ENCODE measurements at regions not wholly inside any gene's neighbourhood (a gene's known extent, or its start where the extent isn't known, plus 50 kb on each side); places are given as distances from the start of the nearest gene placed in this dataset.

DNA sequence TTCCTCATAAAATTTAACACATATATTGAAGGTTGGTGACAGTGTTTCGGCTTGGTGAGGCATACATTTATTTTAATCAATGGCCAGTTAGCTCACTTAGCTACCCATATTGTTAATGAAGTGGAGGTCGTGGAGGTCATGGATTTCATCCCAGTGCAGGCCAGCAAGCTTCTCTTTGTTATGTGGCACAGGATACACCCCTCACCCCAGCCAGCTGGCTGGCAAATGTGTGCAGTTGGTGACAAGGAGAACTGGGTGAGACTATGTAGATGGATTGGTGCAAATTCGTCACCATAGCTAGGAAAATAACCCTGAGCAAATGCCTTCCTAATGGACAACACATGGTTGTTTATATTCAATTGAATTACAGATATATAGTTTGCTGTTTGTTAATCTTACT is 50.5 kb upstream of the FOXP2 start:
- H3K27me3 ChIP-seq (ENCODE audit: control insufficient read depth, insufficient read depth, low read length), result no peaks in the 10 kb centered on the region
- H3K27ac ChIP-seq (ENCODE audit: low read depth, low read length), result no peak overlapping the region
- no peaks in the 10 kb centered on the region for H3K9me3 ChIP-seq (ENCODE audit: control insufficient read depth, insufficient read depth, low read length)
- TF ChIP-seq, protein P1, sequence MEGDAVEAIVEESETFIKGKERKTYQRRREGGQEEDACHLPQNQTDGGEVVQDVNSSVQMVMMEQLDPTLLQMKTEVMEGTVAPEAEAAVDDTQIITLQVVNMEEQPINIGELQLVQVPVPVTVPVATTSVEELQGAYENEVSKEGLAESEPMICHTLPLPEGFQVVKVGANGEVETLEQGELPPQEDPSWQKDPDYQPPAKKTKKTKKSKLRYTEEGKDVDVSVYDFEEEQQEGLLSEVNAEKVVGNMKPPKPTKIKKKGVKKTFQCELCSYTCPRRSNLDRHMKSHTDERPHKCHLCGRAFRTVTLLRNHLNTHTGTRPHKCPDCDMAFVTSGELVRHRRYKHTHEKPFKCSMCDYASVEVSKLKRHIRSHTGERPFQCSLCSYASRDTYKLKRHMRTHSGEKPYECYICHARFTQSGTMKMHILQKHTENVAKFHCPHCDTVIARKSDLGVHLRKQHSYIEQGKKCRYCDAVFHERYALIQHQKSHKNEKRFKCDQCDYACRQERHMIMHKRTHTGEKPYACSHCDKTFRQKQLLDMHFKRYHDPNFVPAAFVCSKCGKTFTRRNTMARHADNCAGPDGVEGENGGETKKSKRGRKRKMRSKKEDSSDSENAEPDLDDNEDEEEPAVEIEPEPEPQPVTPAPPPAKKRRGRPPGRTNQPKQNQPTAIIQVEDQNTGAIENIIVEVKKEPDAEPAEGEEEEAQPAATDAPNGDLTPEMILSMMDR (IDR thresholded peaks at IDR 0.05; ENCODE audit: low read depth, low read length), result no peak
- CTCF ChIA-PET, result no interaction called here
- no peak for DNase-seq (ENCODE audit: low read depth, low spot score)
- H3K4me3 ChIP-seq (ENCODE audit: low read depth, low read length), result no peak overlapping the region
- POLR2A ChIA-PET, result no interaction called here

DNA sequence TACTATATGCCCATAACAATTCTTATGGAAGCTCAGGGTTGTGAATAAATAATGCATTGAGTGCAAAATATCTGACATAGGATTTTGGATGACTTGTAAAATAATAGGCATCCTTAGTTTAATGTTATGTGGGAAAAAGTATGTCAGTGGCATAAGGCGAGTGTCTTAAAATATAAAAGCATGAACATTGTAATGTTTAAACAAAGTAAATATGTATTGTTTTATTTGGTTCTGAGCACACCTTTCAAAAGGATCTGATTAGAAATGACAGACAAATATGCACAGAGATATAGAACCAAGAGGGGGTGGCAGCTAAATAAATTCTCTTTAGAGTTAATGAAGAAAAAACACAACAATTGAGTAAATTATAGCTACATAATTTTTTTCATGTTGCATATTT is 51.3 kb upstream of the FOXP2 start:
- DNase-seq (ENCODE audit: low read depth, low spot score), result no peak
- Histone ChIP-seq H3K4me3 (ENCODE audit: low read depth, low read length) (no peak overlapping the region), H3K27ac (ENCODE audit: low read depth, low read length) (no peak overlapping the region), H3K9me3 (ENCODE audit: control insufficient read depth, insufficient read depth, low read length) (no peaks in the 10 kb centered on the region), H3K27me3 (ENCODE audit: control insufficient read depth, insufficient read depth, low read length) (no peaks in the 10 kb centered on the region)
- ChIA-PET POLR2A (no interaction called here), CTCF (no interaction called here)
- TF ChIP-seq, protein P1 (IDR thresholded peaks at IDR 0.05; ENCODE audit: low read depth, low read length), result no peak

DNA sequence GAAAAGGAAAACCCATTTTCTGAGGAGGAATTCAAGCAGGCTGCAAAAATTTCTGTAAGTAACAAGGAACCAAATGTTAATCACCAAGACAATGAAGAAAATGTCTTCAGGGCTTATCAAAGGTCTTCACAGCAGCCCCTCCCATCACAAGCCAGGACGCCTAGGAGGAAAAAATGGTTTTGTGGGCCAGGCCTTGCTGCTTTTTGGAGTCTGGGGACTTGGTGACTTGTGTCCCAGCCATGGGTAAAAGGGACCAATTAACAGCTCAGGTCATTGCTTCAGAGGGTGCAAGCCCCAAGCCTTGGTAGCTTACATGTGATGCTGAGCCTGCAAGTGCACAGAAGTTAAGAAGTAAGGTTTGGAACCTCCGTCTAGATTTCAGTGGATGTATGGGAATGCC is 55.7 kb upstream of the FOXP2 start:
- no peak for DNase-seq (ENCODE audit: low read depth, low spot score)
- H3K27me3 ChIP-seq (ENCODE audit: control insufficient read depth, insufficient read depth, low read length), result no peaks in the 10 kb centered on the region
- H3K27ac ChIP-seq (ENCODE audit: low read depth, low read length), result no peak overlapping the region
- ChIA-PET POLR2A (no interaction called here), CTCF (no interaction called here)
- TF ChIP-seq, protein P1 (IDR thresholded peaks at IDR 0.05; ENCODE audit: low read depth, low read length), result no peak
- H3K4me3 ChIP-seq (ENCODE audit: low read depth, low read length), result no peak overlapping the region
- H3K9me3 ChIP-seq (ENCODE audit: control insufficient read depth, insufficient read depth, low read length), result no peaks in the 10 kb centered on the region

DNA sequence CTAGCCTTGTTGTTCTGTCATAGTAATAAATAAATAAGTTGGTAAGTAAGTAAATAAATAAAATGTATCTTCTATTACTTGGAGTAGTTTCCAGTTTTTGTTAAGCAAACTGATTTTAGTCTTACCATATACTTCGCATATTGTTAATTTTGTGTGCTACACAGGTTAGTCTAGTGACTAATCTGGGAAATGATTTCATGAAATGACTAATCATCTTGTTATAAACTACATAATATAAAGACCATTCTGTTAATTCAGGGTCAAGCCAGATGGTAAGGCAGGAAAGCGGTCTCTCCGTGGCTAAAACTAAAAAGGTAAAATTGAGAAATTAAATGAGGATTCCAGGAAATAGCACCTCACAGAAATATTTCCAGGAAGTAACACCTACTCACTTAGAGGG is 58.5 kb upstream of the FOXP2 start:
- no peak overlapping the region for H3K4me3 ChIP-seq (ENCODE audit: low read depth, low read length)
- H3K27ac ChIP-seq (ENCODE audit: low read depth, low read length), result no peak overlapping the region
- H3K27me3 ChIP-seq (ENCODE audit: control insufficient read depth, insufficient read depth, low read length), result no peaks in the 10 kb centered on the region
- H3K9me3 ChIP-seq (ENCODE audit: control insufficient read depth, insufficient read depth, low read length), result no peaks in the 10 kb centered on the region
- TF ChIP-seq, protein P1 (IDR thresholded peaks at IDR 0.05; ENCODE audit: low read depth, low read length), result no peak
- DNase-seq (ENCODE audit: low read depth, low spot score), result no peak
- POLR2A ChIA-PET, result no interaction called here
- CTCF ChIA-PET, result no interaction called here

DNA sequence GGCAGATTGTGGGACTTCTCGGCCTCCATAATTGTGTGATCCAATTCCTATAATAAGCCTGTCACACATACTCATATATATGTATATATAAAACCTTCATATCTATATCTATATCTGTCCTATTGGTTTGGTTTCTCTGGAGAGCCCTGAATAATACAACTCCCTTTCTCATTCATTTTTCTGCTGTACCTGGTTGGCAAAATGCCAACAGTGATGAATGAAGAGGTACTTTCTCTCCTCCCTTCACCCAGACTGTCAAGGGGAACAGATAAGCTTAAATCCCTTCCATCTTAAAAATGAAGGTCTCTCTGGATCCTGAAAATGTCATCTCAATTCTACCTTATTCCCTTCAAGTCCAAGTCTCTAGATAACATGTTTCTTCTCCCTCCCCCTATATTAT is 60.3 kb upstream of the FOXP2 start:
- Histone ChIP-seq H3K27ac (ENCODE audit: low read depth, low read length) (no peak overlapping the region), H3K4me3 (ENCODE audit: low read depth, low read length) (no peak overlapping the region), H3K27me3 (ENCODE audit: control insufficient read depth, insufficient read depth, low read length) (no peaks in the 10 kb centered on the region), H3K9me3 (ENCODE audit: control insufficient read depth, insufficient read depth, low read length) (no peaks in the 10 kb centered on the region)
- TF ChIP-seq, protein P1 (IDR thresholded peaks at IDR 0.05; ENCODE audit: low read depth, low read length), result no peak
- ChIA-PET POLR2A (no interaction called here), CTCF (no interaction called here)
- DNase-seq (ENCODE audit: low read depth, low spot score), result no peak

All from AG04450 (cell line).